ENCODE measurements at regions not wholly inside any gene's neighbourhood (a gene's known extent, or its start where the extent isn't known, plus 50 kb on each side); places are given as distances from the start of the nearest gene placed in this dataset.

GRCh38 chr14:58875613-58876012 lies 237.9 kb downstream of the DACT1 start:
- no CpG with 5 or more reads among the region's 1 CpG for WGBS (ENCODE audit: insufficient coverage)
- no peaks in the 10 kb centered on the region for H3K36me3 ChIP-seq (ENCODE audit: control insufficient read depth, insufficient read depth, low read length)

GRCh38 chr14:58876608-58877007 lies 238.8 kb downstream of the DACT1 start:
- Histone ChIP-seq H3K4me1 (ENCODE audit: control insufficient read depth, insufficient read depth, low read length) (no peaks in the 10 kb centered on the region), H3K27me3 (ENCODE audit: control insufficient read depth, insufficient read depth, low read length) (no peaks in the 10 kb centered on the region), H3K9me3 (replicated peaks; ENCODE audit: control insufficient read depth, low read depth, low read length) (no peaks in the 10 kb centered on the region), H3K27ac (ENCODE audit: low read length) (no peak overlapping the region), H3K36me3 (ENCODE audit: control insufficient read depth, insufficient read depth, low read length) (no peaks in the 10 kb centered on the region), H3K4me3 (ENCODE audit: low read length) (no peak overlapping the region)
- no peak for DNase-seq

More at GRCh38 chr14:58875613-58876012, 237.9 kb downstream of the DACT1 start:
- no peaks in the 10 kb centered on the region for H3K27me3 ChIP-seq (ENCODE audit: control insufficient read depth, insufficient read depth, low read length)
- no peaks in the 10 kb centered on the region for H3K9me3 ChIP-seq (replicated peaks; ENCODE audit: control insufficient read depth, low read depth, low read length)
- H3K27ac ChIP-seq (ENCODE audit: low read length), result no peak overlapping the region
- DNase-seq, result no peak
- no peak overlapping the region for H3K4me3 ChIP-seq (ENCODE audit: low read length)
- no peaks in the 10 kb centered on the region for H3K4me1 ChIP-seq (ENCODE audit: control insufficient read depth, insufficient read depth, low read length)

GRCh38 chr14:58878439-58879139 lies 240.8 kb downstream of the DACT1 start:
- H3K27ac ChIP-seq (ENCODE audit: low read length), result no peak overlapping the region
- no peak overlapping the region for H3K4me3 ChIP-seq (ENCODE audit: low read length)
- H3K36me3 ChIP-seq (ENCODE audit: control insufficient read depth, insufficient read depth, low read length), result no peaks in the 10 kb centered on the region
- WGBS (ENCODE audit: insufficient coverage), result 75% methylated on average over 1 of the region's 2 CpGs
- H3K4me1 ChIP-seq (ENCODE audit: control insufficient read depth, insufficient read depth, low read length), result peaks cover 6% of the 10 kb centered on the region
- no peak for DNase-seq
- H3K9me3 ChIP-seq (replicated peaks; ENCODE audit: control insufficient read depth, low read depth, low read length), result no peaks in the 10 kb centered on the region
- H3K27me3 ChIP-seq (ENCODE audit: control insufficient read depth, insufficient read depth, low read length), result no peaks in the 10 kb centered on the region

GRCh38 chr14:58881433-58881832 lies 243.7 kb downstream of the DACT1 start:
- no peak for DNase-seq

GRCh38 chr14:58882577-58883018 lies 244.8 kb downstream of the DACT1 start:
- peak; percentile 66 for DNase-seq
- Histone ChIP-seq H3K4me3 (ENCODE audit: low read length) (no peak overlapping the region), H3K27me3 (ENCODE audit: control insufficient read depth, insufficient read depth, low read length) (no peaks in the 10 kb centered on the region), H3K9me3 (replicated peaks; ENCODE audit: control insufficient read depth, low read depth, low read length) (no peaks in the 10 kb centered on the region), H3K36me3 (ENCODE audit: control insufficient read depth, insufficient read depth, low read length) (no peaks in the 10 kb centered on the region), H3K4me1 (ENCODE audit: control insufficient read depth, insufficient read depth, low read length) (peaks cover 6% of the 10 kb centered on the region), H3K27ac (ENCODE audit: low read length) (no peak overlapping the region)
- 0% methylated on average over 1 of the region's 4 CpGs for WGBS (ENCODE audit: insufficient coverage)

More at GRCh38 chr14:58881433-58881832, 243.7 kb downstream of the DACT1 start:
- Histone ChIP-seq H3K27me3 (ENCODE audit: control insufficient read depth, insufficient read depth, low read length) (no peaks in the 10 kb centered on the region), H3K36me3 (ENCODE audit: control insufficient read depth, insufficient read depth, low read length) (no peaks in the 10 kb centered on the region), H3K4me3 (ENCODE audit: low read length) (no peak overlapping the region), H3K4me1 (ENCODE audit: control insufficient read depth, insufficient read depth, low read length) (peaks cover 6% of the 10 kb centered on the region), H3K27ac (ENCODE audit: low read length) (no peak overlapping the region), H3K9me3 (replicated peaks; ENCODE audit: control insufficient read depth, low read depth, low read length) (no peaks in the 10 kb centered on the region)
- no CpG with 5 or more reads among the region's 1 CpG for WGBS (ENCODE audit: insufficient coverage)

- WGBS (ENCODE audit: insufficient coverage), result 100% methylated on average over 1 of the region's 2 CpGs
These were observed 246.7 kb downstream of the DACT1 start for GRCh38 chr14:58884442-58884841.

GRCh38 chr14:58887931-58888330 lies 250.2 kb downstream of the DACT1 start:
- no peaks in the 10 kb centered on the region for H3K36me3 ChIP-seq (ENCODE audit: control insufficient read depth, insufficient read depth, low read length)
- no peak for DNase-seq
- no peaks in the 10 kb centered on the region for H3K9me3 ChIP-seq (replicated peaks; ENCODE audit: control insufficient read depth, low read depth, low read length)
- H3K4me1 ChIP-seq (ENCODE audit: control insufficient read depth, insufficient read depth, low read length), result no peaks in the 10 kb centered on the region
- H3K4me3 ChIP-seq (ENCODE audit: low read length), result no peak overlapping the region
- H3K27me3 ChIP-seq (ENCODE audit: control insufficient read depth, insufficient read depth, low read length), result no peaks in the 10 kb centered on the region
- no CpG with 5 or more reads among the region's 2 CpGs for WGBS (ENCODE audit: insufficient coverage)
- no peak overlapping the region for H3K27ac ChIP-seq (ENCODE audit: low read length)

More at GRCh38 chr14:58884442-58884841, 246.7 kb downstream of the DACT1 start:
- no peak for DNase-seq
- H3K36me3 ChIP-seq (ENCODE audit: control insufficient read depth, insufficient read depth, low read length), result no peaks in the 10 kb centered on the region
- H3K9me3 ChIP-seq (replicated peaks; ENCODE audit: control insufficient read depth, low read depth, low read length), result no peaks in the 10 kb centered on the region
- no peak overlapping the region for H3K27ac ChIP-seq (ENCODE audit: low read length)
- H3K4me3 ChIP-seq (ENCODE audit: low read length), result no peak overlapping the region
- H3K27me3 ChIP-seq (ENCODE audit: control insufficient read depth, insufficient read depth, low read length), result no peaks in the 10 kb centered on the region
- H3K4me1 ChIP-seq (ENCODE audit: control insufficient read depth, insufficient read depth, low read length), result peaks cover 6% of the 10 kb centered on the region

- Histone ChIP-seq H3K4me3 (ENCODE audit: low read length) (no peak overlapping the region), H3K9me3 (replicated peaks; ENCODE audit: control insufficient read depth, low read depth, low read length) (no peaks in the 10 kb centered on the region), H3K27ac (ENCODE audit: low read length) (no peak overlapping the region), H3K27me3 (ENCODE audit: control insufficient read depth, insufficient read depth, low read length) (no peaks in the 10 kb centered on the region), H3K4me1 (ENCODE audit: control insufficient read depth, insufficient read depth, low read length) (no peaks in the 10 kb centered on the region), H3K36me3 (ENCODE audit: control insufficient read depth, insufficient read depth, low read length) (no peaks in the 10 kb centered on the region)
- no CpG with 5 or more reads among the region's 4 CpGs for WGBS (ENCODE audit: insufficient coverage)
- DNase-seq, result no peak
These were observed 261.0 kb downstream of the DACT1 start for GRCh38 chr14:58898655-58899316.

GRCh38 chr14:58899317-58899713 lies 261.6 kb downstream of the DACT1 start:
- H3K4me3 ChIP-seq (ENCODE audit: low read length), result no peak overlapping the region
- no peak for DNase-seq
- no peak overlapping the region for H3K27ac ChIP-seq (ENCODE audit: low read length)
- H3K27me3 ChIP-seq (ENCODE audit: control insufficient read depth, insufficient read depth, low read length), result no peaks in the 10 kb centered on the region
- no peaks in the 10 kb centered on the region for H3K9me3 ChIP-seq (replicated peaks; ENCODE audit: control insufficient read depth, low read depth, low read length)
- WGBS (ENCODE audit: insufficient coverage), result 88% methylated on average over 2 of the region's 3 CpGs
- H3K36me3 ChIP-seq (ENCODE audit: control insufficient read depth, insufficient read depth, low read length), result no peaks in the 10 kb centered on the region
- H3K4me1 ChIP-seq (ENCODE audit: control insufficient read depth, insufficient read depth, low read length), result no peaks in the 10 kb centered on the region

GRCh38 chr14:58901826-58902225 lies 264.1 kb downstream of the DACT1 start:
- no peak overlapping the region for H3K4me3 ChIP-seq (ENCODE audit: low read length)
- no peaks in the 10 kb centered on the region for H3K36me3 ChIP-seq (ENCODE audit: control insufficient read depth, insufficient read depth, low read length)
- H3K27me3 ChIP-seq (ENCODE audit: control insufficient read depth, insufficient read depth, low read length), result no peaks in the 10 kb centered on the region
- no peaks in the 10 kb centered on the region for H3K4me1 ChIP-seq (ENCODE audit: control insufficient read depth, insufficient read depth, low read length)
- no peaks in the 10 kb centered on the region for H3K9me3 ChIP-seq (replicated peaks; ENCODE audit: control insufficient read depth, low read depth, low read length)
- no peak overlapping the region for H3K27ac ChIP-seq (ENCODE audit: low read length)
- no peak for DNase-seq

Data from muscle of leg (tissue), 3 donors.